ENCODE measurements at regions not wholly inside any gene's neighbourhood (a gene's known extent, or its start where the extent isn't known, plus 50 kb on each side); places are given as distances from the start of the nearest gene placed in this dataset.

DNA sequence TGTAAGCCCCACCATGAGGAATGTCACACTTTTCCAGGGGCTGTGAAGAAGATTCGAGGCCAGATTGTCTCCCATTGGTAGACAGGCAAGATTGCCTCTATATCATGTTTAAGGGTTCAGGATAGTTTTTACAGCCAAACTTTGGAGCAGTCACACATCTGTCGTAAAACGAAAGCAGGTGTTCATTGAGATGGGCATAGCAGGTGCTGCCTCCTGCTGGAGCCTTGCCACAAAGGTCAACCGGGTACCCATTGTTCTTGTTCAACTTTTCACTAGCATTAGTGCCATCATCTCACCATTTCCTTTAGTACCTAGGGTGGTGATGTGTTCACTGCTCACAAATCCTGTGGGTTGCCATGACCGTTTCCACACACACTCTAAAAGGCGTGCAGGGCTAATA lies 198.3 kb downstream of the HTR1B start:
- TF ChIP-seq, protein P1, sequence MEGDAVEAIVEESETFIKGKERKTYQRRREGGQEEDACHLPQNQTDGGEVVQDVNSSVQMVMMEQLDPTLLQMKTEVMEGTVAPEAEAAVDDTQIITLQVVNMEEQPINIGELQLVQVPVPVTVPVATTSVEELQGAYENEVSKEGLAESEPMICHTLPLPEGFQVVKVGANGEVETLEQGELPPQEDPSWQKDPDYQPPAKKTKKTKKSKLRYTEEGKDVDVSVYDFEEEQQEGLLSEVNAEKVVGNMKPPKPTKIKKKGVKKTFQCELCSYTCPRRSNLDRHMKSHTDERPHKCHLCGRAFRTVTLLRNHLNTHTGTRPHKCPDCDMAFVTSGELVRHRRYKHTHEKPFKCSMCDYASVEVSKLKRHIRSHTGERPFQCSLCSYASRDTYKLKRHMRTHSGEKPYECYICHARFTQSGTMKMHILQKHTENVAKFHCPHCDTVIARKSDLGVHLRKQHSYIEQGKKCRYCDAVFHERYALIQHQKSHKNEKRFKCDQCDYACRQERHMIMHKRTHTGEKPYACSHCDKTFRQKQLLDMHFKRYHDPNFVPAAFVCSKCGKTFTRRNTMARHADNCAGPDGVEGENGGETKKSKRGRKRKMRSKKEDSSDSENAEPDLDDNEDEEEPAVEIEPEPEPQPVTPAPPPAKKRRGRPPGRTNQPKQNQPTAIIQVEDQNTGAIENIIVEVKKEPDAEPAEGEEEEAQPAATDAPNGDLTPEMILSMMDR (IDR thresholded peaks at IDR 0.05; ENCODE audit: low read depth, low read length): peak; percentile 42
- TF ChIP-seq EZH2phosphoT487 (IDR thresholded peaks at IDR 0.05; ENCODE audit: low read depth): no peak

Data from OCI-LY3 (cell line).